PC-3 (cell line): ENCODE measurements at regions not wholly inside any gene's neighbourhood (a gene's known extent, or its start where the extent isn't known, plus 50 kb on each side); places are given as distances from the start of the nearest gene placed in this dataset.

ENCODE experiments used
- ATAC-seq: fragments of 200-7000 bp; cut with Tn5 transposase; 2 replicates; pipeline ENCODE4 v1.9.1; 2020; ENCODE audit warnings: mild to moderate bottlenecking, moderate library complexity
- BruUV-seq: library from RNA; stranded (reverse); fragments of 400-500 nt; replicated peaks from 2 replicates; lab custom pipeline; 2021; lab: Mats Ljungman, UMichigan
- CTCF ChIA-PET: fragments of 300-600 bp; sonication (Branson Sonifier 250); formaldehyde crosslinking; loops from one replicate; lab custom pipeline; 2022; ENCODE audit warnings: antibody characterized with exemption; lab: Charles Lee
- POLR2A ChIA-PET: fragments of 300-600 bp; sonication (Branson Sonifier 250); formaldehyde crosslinking; loops from one replicate; lab custom pipeline; 2022; ENCODE audit warnings: antibody characterized with exemption; ENCODE audit not compliant: unreplicated experiment; lab: Charles Lee
- DNase-seq: peaks from one replicate; pipeline ENCODE4 v3.0.0-alpha.2; 2015
- H2AFZ ChIP-seq: fragments of 300-600 bp; sonication (generic); 2 replicates; pipeline ENCODE4 v1.6.0; 2016; ENCODE audit warnings: antibody characterized with exemption, low read length
- H3F3A ChIP-seq: fragments of 300-600 bp; sonication (generic); one replicate; pipeline ENCODE4 v1.6.0; 2017; ENCODE audit warnings: antibody characterized with exemption, low read length, control low read depth, mild to moderate bottlenecking; ENCODE audit not compliant: unreplicated experiment
- H3K27ac ChIP-seq: fragments of 300-600 bp; sonication (generic); 2 replicates; pipeline ENCODE4 v1.5.1; 2016; ENCODE audit warnings: mild to moderate bottlenecking, low read length
- H3K27me3 ChIP-seq: fragments of 300-600 bp; sonication (generic); 2 replicates; pipeline ENCODE4 v1.6.1; 2016; ENCODE audit warnings: low read length, mixed read lengths
- H3K36me3 ChIP-seq: fragments of 300-600 bp; sonication (generic); 2 replicates; pipeline ENCODE4 v1.6.1; 2016; ENCODE audit warnings: low read depth, mixed run types, low read length, mixed read lengths
- H3K4me1 ChIP-seq: fragments of 300-600 bp; sonication (generic); 2 replicates; pipeline ENCODE4 v1.5.1; 2016; ENCODE audit warnings: low read length; ENCODE audit not compliant: insufficient read depth
- H3K4me2 ChIP-seq: fragments of 300-600 bp; sonication (generic); 2 replicates; pipeline ENCODE4 v1.6.0; 2016; ENCODE audit warnings: low read length
- H3K4me3 ChIP-seq: fragments of 300-600 bp; sonication (generic); 2 replicates; pipeline ENCODE4 v1.5.1; 2016; ENCODE audit warnings: mild to moderate bottlenecking, low read length, mixed read lengths
- H3K79me2 ChIP-seq: fragments of 300-600 bp; sonication (generic); 2 replicates; pipeline ENCODE4 v1.6.1; 2017; ENCODE audit warnings: low read length, mixed read lengths
- H3K9ac ChIP-seq: fragments of 300-600 bp; sonication (generic); 2 replicates; pipeline ENCODE4 v1.6.0; 2016; ENCODE audit warnings: mild to moderate bottlenecking, low read length
- H3K9me2 ChIP-seq: fragments of 300-600 bp; sonication (generic); replicated peaks from 2 replicates; pipeline ENCODE4 v1.6.1; 2016; ENCODE audit warnings: mixed run types, low read length, mixed read lengths
- H3K9me3 ChIP-seq: fragments of 300-600 bp; sonication (generic); 2 replicates; pipeline ENCODE4 v1.6.1; 2016; ENCODE audit warnings: low read length, mixed read lengths
- H4K20me1 ChIP-seq: fragments of 300-600 bp; sonication (generic); 2 replicates; pipeline ENCODE4 v1.6.1; 2016; ENCODE audit warnings: low read length, mixed read lengths
- EZH2 ChIP-seq: fragments of 300-600 bp; sonication (generic); IDR thresholded peaks from one replicate; pipeline ENCODE4 v1.6.1; 2017; ENCODE audit warnings: antibody characterized with exemption, mild to moderate bottlenecking, low read length; ENCODE audit not compliant: unreplicated experiment
- EZH2phosphoT487 ChIP-seq: fragments of 300-600 bp; sonication (generic); IDR thresholded peaks from 2 replicates; pipeline ENCODE4 v1.6.1; 2018; ENCODE audit warnings: mild to moderate bottlenecking, antibody characterized with exemption, low read length, borderline replicate concordance
- intact Hi-C: fragments of 100-400 bp; cut with micrococcal nuclease; formaldehyde crosslinking; loops from 2 replicates; pipeline ENCODE4 v1.9.0; 2023
- TF ChIP-seq, protein P1 (sequence below): fragments of 300-600 bp; sonication (generic); conservative IDR thresholded peaks from 2 replicates; pipeline ENCODE4 v1.5.1; 2017; ENCODE audit warnings: antibody characterized with exemption, low read depth, mild to moderate bottlenecking, low read length

DNA sequence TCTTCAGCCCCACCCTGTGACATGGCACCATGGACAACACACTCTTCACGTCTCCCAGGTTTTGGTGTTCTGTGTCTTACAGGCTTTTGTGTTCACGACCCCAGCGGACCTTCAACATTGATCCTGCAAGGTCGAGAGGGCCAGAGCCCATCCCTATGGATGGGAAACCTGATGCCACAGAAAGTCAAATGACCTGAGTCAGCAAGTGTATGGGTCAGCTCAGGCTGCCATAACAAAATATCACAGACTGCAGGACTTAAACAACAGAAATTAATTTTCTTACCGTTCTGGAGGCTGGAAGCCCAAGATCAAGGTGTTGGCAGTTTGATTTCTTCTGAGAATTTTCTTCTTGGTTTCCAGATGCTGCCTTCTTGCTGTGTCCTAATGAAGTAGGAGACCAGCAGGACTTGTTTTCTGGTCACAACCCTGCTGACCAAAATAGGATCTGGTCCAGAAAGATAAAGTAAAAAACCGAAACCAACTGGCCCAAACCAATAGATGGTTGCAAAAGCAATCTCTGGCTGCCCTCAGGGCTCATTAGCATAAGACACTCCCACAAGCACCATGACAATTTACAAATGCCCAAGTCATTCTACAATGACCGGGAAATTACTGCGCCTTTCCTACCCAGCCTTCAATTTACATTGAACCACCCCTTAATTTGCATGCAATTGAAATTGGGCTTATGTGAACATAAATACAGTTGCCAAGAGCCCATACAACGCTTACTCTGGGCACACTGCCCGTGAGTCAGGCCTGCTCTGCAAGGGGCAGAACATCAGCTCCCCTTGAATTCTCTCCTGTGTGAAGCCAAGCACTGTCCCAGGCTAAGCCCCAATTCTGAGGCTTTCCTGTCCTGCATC, 82.9 kb upstream of the SLC22A11 start:
- no TSS peak for BruUV-seq

DNA sequence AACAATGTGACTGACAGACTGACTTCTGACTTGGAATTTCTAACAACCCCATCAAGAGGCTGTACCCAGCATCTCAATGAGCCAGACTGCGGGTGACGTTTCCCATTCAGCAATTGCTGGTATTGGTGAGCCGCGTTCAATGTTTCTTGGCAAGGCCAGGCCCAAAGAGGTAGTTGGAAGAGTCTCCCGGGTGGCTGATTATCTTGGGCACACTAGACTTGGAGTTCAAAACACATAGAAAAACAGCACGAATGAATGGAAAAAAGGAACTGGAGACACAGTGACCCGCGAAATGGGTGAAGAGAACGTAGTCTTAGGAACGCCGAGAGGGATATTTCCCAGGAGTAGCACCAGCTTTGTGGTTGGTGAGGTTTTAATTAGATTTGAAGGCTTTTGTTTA, 81.1 kb upstream of the SLC22A11 start:
- no TSS peak for BruUV-seq
- no peaks in the 10 kb centered on the region for H3K79me2 ChIP-seq
- H2AFZ ChIP-seq = no peak overlapping the region
- ChIA-PET POLR2A (no interaction called here), CTCF (interaction anchor here (1.2 kb wide), 1 partner anchor 26 kb away, joined by 3 read pairs; no protein-coding TSS in a partner anchor)
- H4K20me1 ChIP-seq = no peaks in the 10 kb centered on the region
- H3K36me3 ChIP-seq = no peaks in the 10 kb centered on the region
- DNase-seq (no peak), ATAC-seq (no peak)
- no peaks in the 10 kb centered on the region for H3K9me2 ChIP-seq
- H3K27ac ChIP-seq = no peak overlapping the region
- H3K9me3 ChIP-seq = no peaks in the 10 kb centered on the region; the same call in 1 of the 2 replicates
- TF ChIP-seq EZH2phosphoT487 (no peak), EZH2 (no peak)
- TF ChIP-seq, protein P1, sequence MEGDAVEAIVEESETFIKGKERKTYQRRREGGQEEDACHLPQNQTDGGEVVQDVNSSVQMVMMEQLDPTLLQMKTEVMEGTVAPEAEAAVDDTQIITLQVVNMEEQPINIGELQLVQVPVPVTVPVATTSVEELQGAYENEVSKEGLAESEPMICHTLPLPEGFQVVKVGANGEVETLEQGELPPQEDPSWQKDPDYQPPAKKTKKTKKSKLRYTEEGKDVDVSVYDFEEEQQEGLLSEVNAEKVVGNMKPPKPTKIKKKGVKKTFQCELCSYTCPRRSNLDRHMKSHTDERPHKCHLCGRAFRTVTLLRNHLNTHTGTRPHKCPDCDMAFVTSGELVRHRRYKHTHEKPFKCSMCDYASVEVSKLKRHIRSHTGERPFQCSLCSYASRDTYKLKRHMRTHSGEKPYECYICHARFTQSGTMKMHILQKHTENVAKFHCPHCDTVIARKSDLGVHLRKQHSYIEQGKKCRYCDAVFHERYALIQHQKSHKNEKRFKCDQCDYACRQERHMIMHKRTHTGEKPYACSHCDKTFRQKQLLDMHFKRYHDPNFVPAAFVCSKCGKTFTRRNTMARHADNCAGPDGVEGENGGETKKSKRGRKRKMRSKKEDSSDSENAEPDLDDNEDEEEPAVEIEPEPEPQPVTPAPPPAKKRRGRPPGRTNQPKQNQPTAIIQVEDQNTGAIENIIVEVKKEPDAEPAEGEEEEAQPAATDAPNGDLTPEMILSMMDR = no peak
- no peaks in the 10 kb centered on the region for H3K4me1 ChIP-seq
- no peak overlapping the region for H3K4me3 ChIP-seq
- intact Hi-C loops = no loop called here
- no peaks in the 10 kb centered on the region for H3F3A ChIP-seq
- H3K9ac ChIP-seq = no peak overlapping the region
- H3K27me3 ChIP-seq = peaks cover 89% of the 10 kb centered on the region
- H3K4me2 ChIP-seq = no peak overlapping the region

More for the DNA sequence above, 82.9 kb upstream of the SLC22A11 start:
- Histone ChIP-seq H3K9me3 (no peaks in the 10 kb centered on the region), H3K4me1 (no peaks in the 10 kb centered on the region), H3K4me2 (no peak overlapping the region), H3K79me2 (no peaks in the 10 kb centered on the region), H3K27ac (no peak overlapping the region), H3K36me3 (no peaks in the 10 kb centered on the region), H3K9ac (no peak overlapping the region), H2AFZ (no peak overlapping the region), H4K20me1 (no peaks in the 10 kb centered on the region), H3F3A (no peaks in the 10 kb centered on the region), H3K27me3 (peaks cover 88% of the 10 kb centered on the region), H3K4me3 (no peak overlapping the region), H3K9me2 (no peaks in the 10 kb centered on the region)
- CTCF ChIA-PET = no interaction called here
- intact Hi-C loops = no loop called here
- DNase-seq = no peak
- TF ChIP-seq EZH2phosphoT487 (no peak), EZH2 (no peak)
- TF ChIP-seq, protein P1 = no peak
- POLR2A ChIA-PET = no interaction called here
- ATAC-seq = no peak

DNA sequence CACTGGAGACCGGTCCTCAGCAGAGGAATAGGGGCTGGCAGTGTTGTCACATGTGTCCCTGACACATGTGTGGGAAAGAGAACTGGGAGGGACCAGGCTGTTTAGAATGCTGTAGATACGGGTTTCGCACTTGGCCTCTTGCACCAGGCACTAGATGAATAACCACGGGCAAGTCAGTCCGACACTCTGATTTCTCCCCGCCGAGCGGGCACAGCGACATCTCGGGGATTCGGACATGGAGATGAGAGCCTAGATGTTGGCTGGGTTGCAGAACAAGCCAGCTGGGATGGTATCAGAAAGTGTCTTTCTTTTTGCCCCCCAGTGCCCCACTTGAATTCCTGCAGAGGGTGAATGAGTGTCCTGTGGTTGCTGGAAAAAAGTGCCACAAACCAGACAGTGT, 80.6 kb upstream of the SLC22A11 start:
- Histone ChIP-seq H3K36me3 (no peaks in the 10 kb centered on the region), H3K79me2 (no peaks in the 10 kb centered on the region), H3K9me3 (no peaks in the 10 kb centered on the region; the same call in 1 of the 2 replicates), H3K27me3 (peaks cover 89% of the 10 kb centered on the region), H2AFZ (no peak overlapping the region), H3K4me3 (no peak overlapping the region), H3F3A (no peaks in the 10 kb centered on the region), H3K27ac (no peak overlapping the region), H3K4me2 (no peak overlapping the region), H3K9ac (no peak overlapping the region), H3K4me1 (no peaks in the 10 kb centered on the region), H4K20me1 (no peaks in the 10 kb centered on the region), H3K9me2 (no peaks in the 10 kb centered on the region)
- POLR2A ChIA-PET = no interaction called here
- ATAC-seq (no peak), DNase-seq (no peak)
- no TSS peak for BruUV-seq
- CTCF ChIA-PET = interaction anchor here (1.2 kb wide), 1 partner anchor 27 kb away, joined by 3 read pairs; no protein-coding TSS in a partner anchor
- intact Hi-C loops = no loop called here
- TF ChIP-seq EZH2phosphoT487 (no peak), EZH2 (no peak)
- TF ChIP-seq, protein P1 = no peak
